ENCODE measurements at regions not wholly inside any gene's neighbourhood (a gene's known extent, or its start where the extent isn't known, plus 50 kb on each side); places are given as distances from the start of the nearest gene placed in this dataset.

DNA sequence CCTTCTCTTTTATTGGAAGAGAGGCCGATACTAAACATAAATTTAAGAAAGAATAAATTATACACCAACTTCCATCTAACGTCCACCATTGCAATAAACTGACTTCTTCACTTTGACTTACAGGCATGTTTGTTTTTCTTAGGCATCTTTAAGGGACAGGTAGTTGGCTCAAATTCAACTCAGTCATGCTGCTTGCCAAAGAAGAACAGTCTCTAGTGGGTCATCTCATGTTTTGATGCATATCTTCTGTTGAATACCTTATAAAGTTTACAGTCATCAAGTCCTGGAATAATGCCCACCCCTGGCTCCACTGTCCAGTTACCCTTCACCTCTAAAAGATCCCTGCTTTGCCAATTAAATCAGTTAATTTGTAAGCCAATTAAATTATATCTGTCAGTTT lies 328.2 kb upstream of the GRAMD2B start:
- no peak for TF ChIP-seq CTCF (IDR thresholded peaks at IDR 0.05)
- TF ChIP-seq RFX5 (IDR thresholded peaks at IDR 0.05), result no peak
- no peak for TF ChIP-seq ESRRA (IDR thresholded peaks at IDR 0.05; ENCODE audit: borderline replicate concordance, low read length)
- TF ChIP-seq ZFP36 (IDR thresholded peaks at IDR 0.05; ENCODE audit: borderline replicate concordance, partially characterized antibody), result no peak
- no peak for TF ChIP-seq KDM1A (IDR thresholded peaks at IDR 0.05; ENCODE audit: low read depth)
- no peak for TF ChIP-seq SREBF2 (IDR thresholded peaks at IDR 0.05)
- no peak for TF ChIP-seq RAD21 (conservative IDR thresholded peaks at IDR 0.05 in 1 of 2, IDR thresholded peaks at IDR 0.05 in 1 of 2)
